ENCODE measurements at regions not wholly inside any gene's neighbourhood (a gene's known extent, or its start where the extent isn't known, plus 50 kb on each side); places are given as distances from the start of the nearest gene placed in this dataset.

- Histone ChIP-seq H2AFZ (ENCODE audit: low read length) (no peak overlapping the region), H3K4me3 (ENCODE audit: insufficient read depth, low read length) (no peak overlapping the region), H3K27ac (ENCODE audit: low read depth, low read length) (no peak overlapping the region), H3K9me3 (ENCODE audit: low read depth, low read length) (no peaks in the 10 kb centered on the region), H3K4me1 (ENCODE audit: insufficient read depth, low read length) (no peaks in the 10 kb centered on the region), H3K4me2 (ENCODE audit: insufficient read depth, low read length) (no peak overlapping the region), H4K20me1 (ENCODE audit: insufficient read depth, low read length) (no peaks in the 10 kb centered on the region), H3K36me3 (ENCODE audit: insufficient read depth, low read length) (no peaks in the 10 kb centered on the region), H3K79me2 (ENCODE audit: insufficient read depth, low read length) (no peaks in the 10 kb centered on the region), H3K27me3 (ENCODE audit: insufficient read depth, low read length) (no peaks in the 10 kb centered on the region)
- no peak for TF ChIP-seq CTCF (IDR thresholded peaks at IDR 0.05; ENCODE audit: extremely low read depth, low read depth, low read length)
- DNase-seq (ENCODE audit: insufficient read length, low spot score, missing footprints): no peak
Measured at GRCh38 chr20:18916886-18917750, 103.5 kb downstream of the SCP2D1 start.

- DNase-seq (ENCODE audit: insufficient read length, low spot score, missing footprints): no peak
- H4K20me1 ChIP-seq (ENCODE audit: insufficient read depth, low read length): no peaks in the 10 kb centered on the region
- H3K27me3 ChIP-seq (ENCODE audit: insufficient read depth, low read length): no peaks in the 10 kb centered on the region
- no peak overlapping the region for H3K4me3 ChIP-seq (ENCODE audit: insufficient read depth, low read length)
- no peaks in the 10 kb centered on the region for H3K9me3 ChIP-seq (ENCODE audit: low read depth, low read length)
- no peaks in the 10 kb centered on the region for H3K4me1 ChIP-seq (ENCODE audit: insufficient read depth, low read length)
- H3K36me3 ChIP-seq (ENCODE audit: insufficient read depth, low read length): no peaks in the 10 kb centered on the region
- no peak overlapping the region for H3K4me2 ChIP-seq (ENCODE audit: insufficient read depth, low read length)
- no peaks in the 10 kb centered on the region for H3K79me2 ChIP-seq (ENCODE audit: insufficient read depth, low read length)
- no peak overlapping the region for H3K27ac ChIP-seq (ENCODE audit: low read depth, low read length)
- TF ChIP-seq CTCF (IDR thresholded peaks at IDR 0.05; ENCODE audit: extremely low read depth, low read depth, low read length): no peak
- H2AFZ ChIP-seq (ENCODE audit: low read length): no peak overlapping the region
Measured at GRCh38 chr20:18919996-18920395, 106.4 kb downstream of the SCP2D1 start.

DNA sequence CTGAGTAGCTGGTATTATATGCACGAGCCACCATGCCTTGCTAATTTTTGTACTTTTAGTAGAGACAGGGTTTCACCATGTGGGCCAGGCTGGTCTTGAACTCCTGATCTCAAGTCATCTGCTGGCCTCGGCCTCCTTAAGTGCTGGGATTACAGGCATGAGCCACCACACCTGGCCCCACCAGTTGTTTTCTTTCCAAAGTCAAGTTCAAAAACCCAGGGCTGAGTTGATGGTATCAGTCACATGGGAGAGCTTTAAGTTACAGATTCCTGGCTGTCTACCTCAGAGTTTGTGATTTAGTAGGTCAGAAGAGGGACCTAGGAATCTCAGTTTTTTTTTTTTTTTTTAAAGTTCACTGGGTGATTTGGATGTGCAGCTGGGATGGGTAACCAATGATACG lies 107.7 kb downstream of the SCP2D1 start:
- no peak overlapping the region for H3K4me3 ChIP-seq (ENCODE audit: insufficient read depth, low read length)
- H3K79me2 ChIP-seq (ENCODE audit: insufficient read depth, low read length): no peaks in the 10 kb centered on the region
- no peak for DNase-seq (ENCODE audit: insufficient read length, low spot score, missing footprints)
- no peaks in the 10 kb centered on the region for H3K27me3 ChIP-seq (ENCODE audit: insufficient read depth, low read length)
- H3K4me2 ChIP-seq (ENCODE audit: insufficient read depth, low read length): no peak overlapping the region
- H4K20me1 ChIP-seq (ENCODE audit: insufficient read depth, low read length): no peaks in the 10 kb centered on the region
- H3K9me3 ChIP-seq (ENCODE audit: low read depth, low read length): no peaks in the 10 kb centered on the region
- H3K36me3 ChIP-seq (ENCODE audit: insufficient read depth, low read length): no peaks in the 10 kb centered on the region
- H2AFZ ChIP-seq (ENCODE audit: low read length): no peak overlapping the region
- TF ChIP-seq CTCF (IDR thresholded peaks at IDR 0.05; ENCODE audit: extremely low read depth, low read depth, low read length): no peak
- H3K27ac ChIP-seq (ENCODE audit: low read depth, low read length): no peak overlapping the region
- H3K4me1 ChIP-seq (ENCODE audit: insufficient read depth, low read length): no peaks in the 10 kb centered on the region

GRCh38 chr20:18922251-18922650 lies 108.7 kb downstream of the SCP2D1 start:
- no peak for DNase-seq (ENCODE audit: insufficient read length, low spot score, missing footprints)
- Histone ChIP-seq H3K27ac (ENCODE audit: low read depth, low read length) (no peak overlapping the region), H4K20me1 (ENCODE audit: insufficient read depth, low read length) (no peaks in the 10 kb centered on the region), H3K4me1 (ENCODE audit: insufficient read depth, low read length) (no peaks in the 10 kb centered on the region), H3K4me3 (ENCODE audit: insufficient read depth, low read length) (no peak overlapping the region), H2AFZ (ENCODE audit: low read length) (no peak overlapping the region), H3K4me2 (ENCODE audit: insufficient read depth, low read length) (no peak overlapping the region), H3K27me3 (ENCODE audit: insufficient read depth, low read length) (no peaks in the 10 kb centered on the region), H3K9me3 (ENCODE audit: low read depth, low read length) (no peaks in the 10 kb centered on the region), H3K36me3 (ENCODE audit: insufficient read depth, low read length) (no peaks in the 10 kb centered on the region), H3K79me2 (ENCODE audit: insufficient read depth, low read length) (no peaks in the 10 kb centered on the region)
- TF ChIP-seq CTCF (IDR thresholded peaks at IDR 0.05; ENCODE audit: extremely low read depth, low read depth, low read length): no peak
